ENCODE measurements at regions not wholly inside any gene's neighbourhood (a gene's known extent, or its start where the extent isn't known, plus 50 kb on each side); places are given as distances from the start of the nearest gene placed in this dataset.
"Not testable (repeated sequence)": the region's sequence is repeated elsewhere in the genome, so short reads cannot be mapped to it uniquely, and the experiment has no call there.

DNA sequence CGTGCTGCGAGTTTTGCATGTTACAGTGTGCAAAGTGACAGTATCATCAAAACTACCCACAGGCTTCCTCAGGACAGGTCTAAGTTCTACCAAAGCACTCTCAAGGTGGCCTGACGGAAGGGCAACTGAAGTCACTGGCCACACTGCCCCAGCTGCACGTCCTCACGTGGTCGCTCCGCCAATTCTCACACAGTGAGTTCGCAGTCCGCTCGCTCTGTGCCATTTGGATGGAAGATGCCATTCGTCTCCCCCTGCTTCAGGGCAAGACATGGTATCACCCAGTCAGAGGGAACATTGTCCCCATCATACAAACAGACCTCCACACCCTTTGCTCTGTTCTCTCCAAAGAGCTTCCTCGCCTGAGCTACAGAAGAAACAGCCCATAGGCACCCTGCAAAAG, 109.6 kb upstream of the COBL start:
- Histone ChIP-seq H3K4me1 (no peaks in the 10 kb centered on the region), H3K27me3 (no peaks in the 10 kb centered on the region), H3K27ac (no peak overlapping the region), H3K9me3 (no peaks in the 10 kb centered on the region), H3K4me3 (replicated peaks in 1 of 3) (no peak overlapping the region), H3K36me3 (no peaks in the 10 kb centered on the region)
- DNase-seq = no peak
- TF ChIP-seq, protein P1, sequence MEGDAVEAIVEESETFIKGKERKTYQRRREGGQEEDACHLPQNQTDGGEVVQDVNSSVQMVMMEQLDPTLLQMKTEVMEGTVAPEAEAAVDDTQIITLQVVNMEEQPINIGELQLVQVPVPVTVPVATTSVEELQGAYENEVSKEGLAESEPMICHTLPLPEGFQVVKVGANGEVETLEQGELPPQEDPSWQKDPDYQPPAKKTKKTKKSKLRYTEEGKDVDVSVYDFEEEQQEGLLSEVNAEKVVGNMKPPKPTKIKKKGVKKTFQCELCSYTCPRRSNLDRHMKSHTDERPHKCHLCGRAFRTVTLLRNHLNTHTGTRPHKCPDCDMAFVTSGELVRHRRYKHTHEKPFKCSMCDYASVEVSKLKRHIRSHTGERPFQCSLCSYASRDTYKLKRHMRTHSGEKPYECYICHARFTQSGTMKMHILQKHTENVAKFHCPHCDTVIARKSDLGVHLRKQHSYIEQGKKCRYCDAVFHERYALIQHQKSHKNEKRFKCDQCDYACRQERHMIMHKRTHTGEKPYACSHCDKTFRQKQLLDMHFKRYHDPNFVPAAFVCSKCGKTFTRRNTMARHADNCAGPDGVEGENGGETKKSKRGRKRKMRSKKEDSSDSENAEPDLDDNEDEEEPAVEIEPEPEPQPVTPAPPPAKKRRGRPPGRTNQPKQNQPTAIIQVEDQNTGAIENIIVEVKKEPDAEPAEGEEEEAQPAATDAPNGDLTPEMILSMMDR (IDR thresholded peaks at IDR 0.05) = no peak
- no peak for TF ChIP-seq POLR2A (IDR thresholded peaks at IDR 0.05)
- WGBS, 2 donors = 81 to 84% methylated on average over 12 of the region's 12 CpGs
- intact Hi-C loops (cut with DNase I) = no loop called here

DNA sequence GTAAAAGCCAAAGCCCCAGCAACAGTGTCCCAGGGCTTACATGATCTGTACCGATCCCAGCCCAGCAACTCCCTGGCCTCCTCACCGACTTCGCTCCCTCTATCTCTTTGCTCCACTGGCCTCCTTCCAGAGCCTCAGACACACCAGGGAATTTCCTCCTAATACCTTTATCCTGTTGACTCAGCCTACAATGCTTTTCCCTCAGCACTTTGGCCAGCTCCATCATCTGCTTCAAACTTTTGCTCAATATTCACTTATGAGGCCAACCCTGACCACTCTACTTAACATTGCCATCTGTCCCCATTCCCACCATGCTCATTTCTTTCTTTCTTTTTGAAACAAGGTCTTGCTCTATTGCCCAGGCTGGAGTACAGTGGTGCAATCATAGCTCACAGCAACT, 93.3 kb upstream of the COBL start:
- H3K36me3 ChIP-seq; H3K4me3 ChIP-seq (replicated peaks in 1 of 3); DNase-seq; H3K27ac ChIP-seq; intact Hi-C loops (cut with DNase I); H3K27me3 ChIP-seq; H3K4me1 ChIP-seq; H3K9me3 ChIP-seq: not testable (repeated sequence)
- no CpG with 5 or more reads among the region's 3 CpGs for WGBS, 2 donors

DNA sequence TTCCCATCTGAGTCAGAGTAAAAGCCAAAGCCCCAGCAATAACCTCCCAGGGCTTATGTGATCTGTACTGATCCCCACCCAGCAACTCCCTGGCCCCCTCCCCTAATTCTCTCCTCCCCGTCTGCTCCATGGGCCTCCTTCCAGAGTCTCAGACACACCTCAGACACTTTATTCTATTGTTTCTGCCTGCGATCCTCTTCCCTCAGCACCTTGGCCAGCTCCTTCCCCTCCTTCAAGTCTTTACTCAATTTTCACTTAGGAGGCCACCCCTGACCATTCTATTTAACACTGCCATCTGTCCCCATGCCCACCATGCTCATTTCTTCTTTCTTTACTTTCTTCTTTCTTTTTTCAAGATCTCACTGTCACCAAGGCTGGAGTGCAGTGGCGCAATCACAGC, 81.0 kb upstream of the COBL start:
- 39 to 40% methylated on average over 3 of the region's 3 CpGs for WGBS, 2 donors
- H3K27me3 ChIP-seq; DNase-seq; intact Hi-C loops (cut with DNase I); H3K4me1 ChIP-seq; H3K9me3 ChIP-seq; H3K27ac ChIP-seq; H3K4me3 ChIP-seq (replicated peaks in 1 of 3); H3K36me3 ChIP-seq: not testable (repeated sequence)

DNA sequence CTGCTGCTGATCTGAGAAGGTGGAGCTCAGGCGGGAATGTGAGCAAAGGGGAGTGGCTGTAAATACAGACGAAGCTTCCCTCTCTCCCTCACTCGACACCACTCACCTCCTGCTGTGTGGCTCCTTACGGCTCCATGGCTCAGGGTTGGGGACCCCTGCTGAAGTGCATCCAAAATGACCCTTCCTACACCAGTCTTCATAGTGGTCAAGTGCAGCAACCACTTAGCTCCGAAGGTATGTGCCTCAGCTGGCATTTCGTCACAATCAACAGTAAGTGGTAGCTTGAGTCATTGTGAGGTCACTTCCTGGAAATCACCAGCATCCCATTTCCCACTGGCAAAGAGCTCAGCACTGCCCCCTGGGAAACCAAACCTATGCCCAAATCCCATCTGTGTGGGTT, 76.4 kb upstream of the COBL start:
- H3K4me3 ChIP-seq (replicated peaks in 1 of 3); H3K36me3 ChIP-seq; H3K4me1 ChIP-seq; intact Hi-C loops (cut with DNase I); H3K27ac ChIP-seq; H3K27me3 ChIP-seq; DNase-seq; H3K9me3 ChIP-seq: not testable (repeated sequence)
- WGBS, 2 donors = 64 to 65% methylated on average over 6 of the region's 6 CpGs

DNA sequence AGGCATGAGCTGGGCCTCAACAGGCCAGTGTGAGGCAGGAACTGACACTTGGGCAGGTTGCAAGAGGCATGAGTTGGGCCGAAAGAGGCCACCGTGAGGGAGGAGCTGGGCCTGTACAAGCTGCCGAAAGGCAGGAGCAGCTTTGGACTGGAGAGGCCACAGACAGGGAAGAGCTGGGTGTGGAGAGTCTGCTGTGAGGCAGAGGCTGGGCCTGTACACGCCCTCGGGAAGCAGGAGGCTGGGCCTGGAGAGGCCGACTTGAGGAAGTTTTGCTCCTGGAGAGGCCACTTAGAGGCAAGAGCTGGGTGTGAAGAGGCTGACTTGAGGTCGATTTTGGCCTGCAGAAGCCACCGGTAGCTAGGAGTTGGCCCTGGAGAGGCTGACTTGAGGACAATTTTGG, 73.3 kb upstream of the COBL start:
- DNase-seq; H3K27me3 ChIP-seq; H3K36me3 ChIP-seq; H3K4me3 ChIP-seq (replicated peaks in 1 of 3); H3K9me3 ChIP-seq; intact Hi-C loops (cut with DNase I); H3K4me1 ChIP-seq; H3K27ac ChIP-seq: not testable (repeated sequence)
- 76 to 87% methylated on average over 5 to 6 of the region's 8 CpGs for WGBS, 2 donors

DNA sequence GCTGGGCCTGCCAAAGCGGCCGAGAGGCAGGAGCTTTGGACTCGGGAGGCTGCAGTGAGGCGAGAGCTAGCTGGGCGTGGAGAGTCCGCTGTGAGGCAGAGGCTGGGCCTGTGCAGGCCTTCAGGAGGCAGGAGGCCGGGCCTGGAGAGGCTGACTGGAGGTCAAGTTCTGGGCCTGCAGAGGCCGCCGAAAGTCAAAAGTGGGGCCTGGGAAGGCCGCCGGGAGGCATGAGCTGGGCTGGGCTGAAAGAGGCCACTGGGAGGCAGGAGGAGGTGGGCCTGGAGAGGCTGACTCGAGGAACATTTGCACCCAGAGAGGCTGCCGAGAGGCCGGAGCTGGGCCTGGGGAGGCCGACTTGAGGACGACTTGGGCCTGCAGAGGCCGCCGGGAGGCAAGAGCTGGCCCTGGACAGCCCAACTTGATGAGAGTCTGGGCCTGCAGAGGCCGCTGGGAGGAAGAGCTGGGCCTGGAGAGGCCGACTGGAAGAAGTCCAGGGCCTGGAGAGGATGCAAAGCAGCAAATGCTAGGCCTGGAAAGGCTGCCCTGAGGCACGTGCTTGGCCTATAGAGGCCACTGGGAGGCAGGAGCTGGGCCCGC, 72.7 kb upstream of the COBL start:
- DNase-seq, H3K36me3 ChIP-seq: not testable (repeated sequence)
- WGBS, 2 donors = 93 to 95% methylated on average over 15 to 21 of the region's 22 CpGs

DNA sequence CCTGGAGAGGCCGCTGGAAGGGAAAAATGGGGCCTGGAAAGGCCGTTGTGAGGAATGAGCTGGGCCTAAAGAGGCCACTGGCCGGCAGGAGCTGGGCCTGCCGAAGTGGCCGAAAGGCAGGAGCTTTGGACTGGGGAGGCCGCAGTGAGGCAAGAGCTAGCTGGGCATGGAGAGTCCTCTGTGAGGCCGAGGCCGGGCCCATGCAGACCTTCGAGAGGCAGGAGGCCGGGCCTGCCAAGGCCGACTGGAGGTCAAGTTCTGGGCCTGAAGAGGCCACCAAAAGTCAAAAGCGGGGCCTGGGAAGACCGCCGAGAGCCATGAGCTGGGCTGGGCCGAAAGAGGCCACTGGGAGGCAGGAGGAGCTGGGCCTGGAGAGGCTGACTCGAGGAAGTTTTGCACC, 71.6 kb upstream of the COBL start:
- 92 to 95% methylated on average over 5 to 10 of the region's 16 CpGs for WGBS, 2 donors
- H3K4me1 ChIP-seq; H3K9me3 ChIP-seq; DNase-seq; H3K27me3 ChIP-seq; H3K27ac ChIP-seq; H3K4me3 ChIP-seq (replicated peaks in 1 of 3); H3K36me3 ChIP-seq; intact Hi-C loops (cut with DNase I): not testable (repeated sequence)

More for the DNA sequence above, 72.7 kb upstream of the COBL start:
- H3K4me1 ChIP-seq; intact Hi-C loops (cut with DNase I); H3K9me3 ChIP-seq; H3K27me3 ChIP-seq; H3K4me3 ChIP-seq (replicated peaks in 1 of 3); H3K27ac ChIP-seq: not testable (repeated sequence)

DNA sequence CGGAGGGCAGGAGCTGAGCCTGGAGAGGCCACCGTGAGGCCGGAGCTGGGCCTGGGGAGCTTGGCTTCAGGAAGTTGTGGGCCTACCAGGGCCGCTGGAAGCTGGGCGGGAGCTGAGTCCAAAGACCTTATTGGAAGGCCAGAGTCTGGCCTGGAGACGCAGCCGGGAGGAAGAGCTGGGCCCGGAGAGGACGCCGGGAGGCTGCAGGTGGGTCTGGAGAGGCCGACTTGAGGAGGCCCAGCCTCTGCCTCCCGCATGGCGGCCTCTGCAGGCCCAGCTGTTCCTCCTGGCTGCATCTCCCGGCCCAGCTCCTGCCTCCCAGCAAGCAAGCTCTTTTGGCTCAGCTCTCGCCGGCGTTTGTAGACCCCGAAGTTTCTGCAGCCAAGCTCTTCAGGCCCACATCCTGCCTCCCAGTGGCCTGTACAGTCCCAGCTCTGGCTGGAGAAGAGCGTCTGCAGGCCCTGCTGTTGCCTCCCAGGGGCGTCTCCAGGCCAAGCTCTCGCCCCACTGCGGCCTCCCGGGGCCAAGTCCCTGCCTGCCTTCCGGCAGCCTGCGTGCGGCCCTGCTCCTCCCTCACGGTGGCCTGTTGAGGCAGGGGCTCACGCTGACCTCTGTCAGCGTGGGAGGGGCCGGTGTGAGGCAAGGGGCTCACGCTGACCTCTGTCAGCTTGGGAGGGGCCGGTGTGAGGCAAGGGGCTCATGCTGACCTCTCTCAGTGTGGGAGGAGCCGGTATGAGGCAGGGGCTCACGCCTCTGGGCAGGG, 70.4 kb upstream of the COBL start:
- intact Hi-C loops (cut with DNase I); H3K4me1 ChIP-seq; H3K27me3 ChIP-seq; H3K27ac ChIP-seq; H3K9me3 ChIP-seq; H3K36me3 ChIP-seq; DNase-seq; H3K4me3 ChIP-seq (replicated peaks in 1 of 3): not testable (repeated sequence)
- WGBS, 2 donors = 92 to 94% methylated on average over 15 to 24 of the region's 34 CpGs

DNA sequence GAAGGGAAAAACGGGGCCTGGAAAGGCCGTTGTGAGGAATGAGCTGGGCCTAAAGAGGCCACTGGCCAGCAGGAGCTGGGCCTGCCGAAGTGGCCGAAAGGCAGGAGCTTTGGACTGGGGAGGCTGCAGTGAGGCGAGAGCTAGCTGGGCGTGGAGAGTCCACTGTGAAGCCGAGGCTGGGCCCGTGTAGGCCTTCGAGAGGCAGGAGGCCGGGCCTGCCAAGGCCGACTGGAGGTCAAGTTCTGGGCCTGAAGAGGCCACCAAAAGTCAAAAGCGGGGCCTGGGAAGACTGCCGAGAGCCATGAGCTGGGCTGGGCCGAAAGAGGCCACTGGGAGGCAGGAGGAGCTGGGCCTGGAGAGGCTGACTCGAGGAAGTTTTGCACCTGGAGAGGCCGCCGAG, 69.6 kb upstream of the COBL start:
- H3K27ac ChIP-seq; H3K36me3 ChIP-seq; intact Hi-C loops (cut with DNase I); H3K4me3 ChIP-seq (replicated peaks in 1 of 3); DNase-seq; H3K9me3 ChIP-seq; H3K27me3 ChIP-seq; H3K4me1 ChIP-seq: not testable (repeated sequence)
- WGBS, 2 donors = 93 to 96% methylated on average over 13 of the region's 17 CpGs

DNA sequence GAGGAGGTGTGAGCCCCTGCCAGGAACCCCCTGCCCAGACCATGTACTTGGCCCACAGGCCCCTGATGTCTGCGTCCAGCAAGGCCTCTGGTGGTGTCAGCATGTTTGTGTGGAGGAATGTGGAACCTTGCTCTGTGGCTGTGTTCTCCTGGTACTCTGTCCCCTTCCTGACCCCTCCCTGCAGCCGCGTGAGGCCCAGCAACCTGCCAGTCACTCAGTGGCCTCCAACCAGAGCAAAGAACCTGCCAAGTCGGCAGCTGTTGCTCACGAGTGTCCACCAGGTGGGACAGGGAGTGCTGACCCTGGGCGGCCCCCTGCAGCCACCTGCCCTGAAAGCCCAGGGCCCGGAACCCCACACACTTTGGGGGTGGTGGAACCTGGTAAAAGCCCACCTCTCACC, 65.6 kb upstream of the COBL start:
- H3K36me3 ChIP-seq; H3K27me3 ChIP-seq; H3K4me1 ChIP-seq; H3K27ac ChIP-seq; DNase-seq; intact Hi-C loops (cut with DNase I); H3K9me3 ChIP-seq; H3K4me3 ChIP-seq (replicated peaks in 1 of 3): not testable (repeated sequence)
- WGBS, 2 donors = 67 to 81% methylated on average over 1 to 4 of the region's 7 CpGs

Measured in thyroid gland (tissue), 4 donors.